SK-N-MC (cell line): ENCODE measurements at regions not wholly inside any gene's neighbourhood (a gene's known extent, or its start where the extent isn't known, plus 50 kb on each side); places are given as distances from the start of the nearest gene placed in this dataset.

Source experiments
- EZH2 ChIP-seq: fragments of 200-600 bp; sonication (generic); IDR thresholded peaks from one replicate; pipeline ENCODE4 v1.6.1; 2017; ENCODE audit warnings: antibody characterized with exemption
- FOXP2 ChIP-seq: optimal IDR thresholded peaks from 2 replicates; pipeline ENCODE3; 2011; ENCODE audit warnings: mild to moderate bottlenecking, moderate library complexity; ENCODE audit not compliant: insufficient read depth; ENCODE audit errors: extremely low read length, control extremely low read depth
- POLR2AphosphoS5 ChIP-seq: IDR thresholded peaks from 2 replicates; pipeline ENCODE4 v1.6.1; 2012; ENCODE audit warnings: mild to moderate bottlenecking, low read depth, low read length, borderline replicate concordance

GRCh38 chr2:175786471-175787124 lies 215.5 kb downstream of the LNPK start:
- TF ChIP-seq POLR2AphosphoS5 = no peak
- no peak for TF ChIP-seq EZH2
- no peak for TF ChIP-seq FOXP2
